OCI-LY1 (cell line): ENCODE measurements at regions not wholly inside any gene's neighbourhood (a gene's known extent, or its start where the extent isn't known, plus 50 kb on each side); places are given as distances from the start of the nearest gene placed in this dataset.

ENCODE experiments used
- H2AFZ ChIP-seq: fragments of 200-600 bp; sonication (generic), shearing (Covaris generic); 2 replicates; pipeline ENCODE4 v1.6.0; 2014; ENCODE audit warnings: antibody characterized with exemption, mild to moderate bottlenecking, low read length
- H3F3A ChIP-seq: fragments of 200-600 bp; sonication (generic), shearing (Covaris generic); 2 replicates; pipeline ENCODE4 v1.6.0; 2014; ENCODE audit warnings: mild to moderate bottlenecking, antibody characterized with exemption, low read length, moderate library complexity; ENCODE audit not compliant: insufficient read depth
- H3K27ac ChIP-seq: fragments of 200-600 bp; sonication (generic); 2 replicates; pipeline ENCODE4 v1.5.1; 2014; ENCODE audit warnings: low read length, mixed run types, mild to moderate bottlenecking, low read depth; ENCODE audit not compliant: poor library complexity, severe bottlenecking
- H3K27me3 ChIP-seq: fragments of 200-600 bp; sonication (generic); 2 replicates; pipeline ENCODE4 v1.6.0; 2014; ENCODE audit warnings: antibody characterized with exemption, mild to moderate bottlenecking, low read length, moderate library complexity; ENCODE audit not compliant: insufficient read depth
- H3K36me3 ChIP-seq: fragments of 200-600 bp; sonication (generic); 2 replicates; pipeline ENCODE4 v1.6.1; 2014; ENCODE audit warnings: mild to moderate bottlenecking, antibody characterized with exemption, low read length, moderate library complexity, mixed read lengths; ENCODE audit not compliant: insufficient read depth
- H3K4me1 ChIP-seq: fragments of 200-600 bp; sonication (generic); 2 replicates; pipeline ENCODE4 v1.5.1; 2014; ENCODE audit warnings: mild to moderate bottlenecking, low read length, moderate library complexity; ENCODE audit not compliant: insufficient read depth, severe bottlenecking
- H3K4me2 ChIP-seq: fragments of 200-600 bp; sonication (generic), shearing (Covaris generic); 2 replicates; pipeline ENCODE4 v1.6.1; 2014; ENCODE audit warnings: low read length
- H3K4me3 ChIP-seq: fragments of 200-600 bp; sonication (generic); 2 replicates; pipeline ENCODE4 v1.5.1; 2014; ENCODE audit warnings: low read length, low read depth, mild to moderate bottlenecking, mixed read lengths; ENCODE audit not compliant: poor library complexity, severe bottlenecking
- H3K79me2 ChIP-seq: fragments of 200-600 bp; shearing (Covaris generic); 2 replicates; pipeline ENCODE4 v1.6.1; 2016; ENCODE audit warnings: mixed run types, low read length, mixed read lengths; ENCODE audit not compliant: insufficient read depth
- H3K9ac ChIP-seq: fragments of 200-600 bp; sonication (generic), shearing (Covaris generic); 2 replicates; pipeline ENCODE4 v1.6.1; 2014; ENCODE audit warnings: mild to moderate bottlenecking, low read length, mixed read lengths
- H3K9me2 ChIP-seq: fragments of 200-600 bp; sonication (generic), shearing (Covaris generic); 2 replicates; pipeline ENCODE4 v1.6.1; 2014; ENCODE audit warnings: low read depth, mild to moderate bottlenecking, low read length, mixed read lengths
- H3K9me3 ChIP-seq: fragments of 200-600 bp; shearing (Covaris generic); 2 replicates; pipeline ENCODE4 v1.6.1; 2014; ENCODE audit warnings: low read length, mixed read lengths
- H4K20me1 ChIP-seq: fragments of 200-600 bp; sonication (generic), shearing (Covaris generic); 2 replicates; pipeline ENCODE4 v1.6.0; 2016; ENCODE audit warnings: mild to moderate bottlenecking, low read length; ENCODE audit not compliant: insufficient read depth
- CTCF ChIP-seq: fragments of 200-600 bp; sonication (generic), shearing (Covaris generic); IDR thresholded peaks from 2 replicates; pipeline ENCODE4 v1.5.1; 2017; ENCODE audit warnings: mild to moderate bottlenecking, antibody characterized with exemption, low read length, moderate library complexity, mixed read lengths
- EZH2 ChIP-seq: fragments of 200-600 bp; sonication (generic), shearing (Covaris generic); IDR thresholded peaks from 2 replicates; pipeline ENCODE4 v1.8.0; 2017; ENCODE audit warnings: borderline replicate concordance, mixed run types, mild to moderate bottlenecking, antibody characterized with exemption, low read length, moderate library complexity, mixed read lengths

DNA sequence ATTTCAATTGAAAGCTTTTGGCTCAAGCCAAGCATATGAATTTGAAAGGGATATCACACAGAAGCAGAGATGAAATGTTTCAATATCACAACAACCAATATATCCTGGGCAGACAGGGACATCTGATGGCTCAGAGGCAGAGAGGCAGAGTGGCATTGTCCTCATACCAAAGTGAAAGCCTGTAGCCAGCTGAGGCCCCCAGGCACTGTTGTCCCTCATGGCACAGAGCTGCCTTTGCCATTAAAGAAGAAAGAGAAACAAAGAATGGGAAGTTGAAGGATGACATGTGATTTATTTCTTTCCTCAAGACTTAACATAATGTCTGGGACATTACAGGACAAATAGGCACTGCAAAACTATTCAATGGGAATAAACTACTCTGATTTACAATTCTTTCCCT lies 504.3 kb upstream of the PCDH15 start:
- Histone ChIP-seq H3K4me3 (no peak overlapping the region), H3K36me3 (no peaks in the 10 kb centered on the region), H3K9ac (no peak overlapping the region), H3K27me3 (no peaks in the 10 kb centered on the region), H3K9me2 (no peaks in the 10 kb centered on the region), H3K4me1 (no peaks in the 10 kb centered on the region), H4K20me1 (no peaks in the 10 kb centered on the region), H3K4me2 (no peak overlapping the region), H3F3A (no peaks in the 10 kb centered on the region), H3K9me3 (no peaks in the 10 kb centered on the region), H2AFZ (no peak overlapping the region), H3K27ac (no peak overlapping the region), H3K79me2 (no peaks in the 10 kb centered on the region)
- no peak for TF ChIP-seq EZH2
- TF ChIP-seq CTCF: no peak

DNA sequence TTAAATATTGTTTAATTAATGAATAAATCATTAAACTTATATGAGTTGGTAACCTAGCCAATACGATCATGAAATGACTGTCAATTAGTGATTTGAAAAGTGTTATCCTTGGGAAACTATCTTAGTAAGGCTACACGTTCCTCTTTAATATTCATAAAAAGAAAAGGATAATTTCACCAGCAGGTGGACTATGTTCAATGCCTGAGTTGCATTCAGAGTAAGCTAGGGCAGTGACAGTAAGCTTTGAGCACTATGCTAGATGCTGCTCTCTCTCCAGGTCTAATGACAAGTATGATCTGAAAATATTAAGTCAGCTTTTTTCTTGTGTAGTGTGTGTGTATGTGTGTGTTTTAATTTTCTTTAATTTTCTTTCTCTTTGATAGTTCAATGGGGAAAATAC lies 486.3 kb upstream of the PCDH15 start:
- H3K9ac ChIP-seq: no peak overlapping the region
- no peak overlapping the region for H3K4me3 ChIP-seq
- H3K4me1 ChIP-seq: no peaks in the 10 kb centered on the region
- H3K9me2 ChIP-seq: no peaks in the 10 kb centered on the region
- no peaks in the 10 kb centered on the region for H3F3A ChIP-seq
- no peaks in the 10 kb centered on the region for H3K27me3 ChIP-seq
- no peak overlapping the region for H3K27ac ChIP-seq
- TF ChIP-seq CTCF (no peak), EZH2 (no peak)
- no peak overlapping the region for H3K4me2 ChIP-seq
- no peaks in the 10 kb centered on the region for H3K9me3 ChIP-seq
- no peaks in the 10 kb centered on the region for H4K20me1 ChIP-seq
- no peaks in the 10 kb centered on the region for H3K79me2 ChIP-seq
- no peaks in the 10 kb centered on the region for H3K36me3 ChIP-seq
- H2AFZ ChIP-seq: no peak overlapping the region

- Histone ChIP-seq H3K4me1 (no peaks in the 10 kb centered on the region), H3K4me2 (no peak overlapping the region), H3K36me3 (no peaks in the 10 kb centered on the region), H3K9me3 (no peaks in the 10 kb centered on the region), H4K20me1 (no peaks in the 10 kb centered on the region), H3K79me2 (no peaks in the 10 kb centered on the region), H3K4me3 (no peak overlapping the region), H3K9me2 (no peaks in the 10 kb centered on the region), H3K27me3 (no peaks in the 10 kb centered on the region), H3K9ac (no peak overlapping the region), H3F3A (no peaks in the 10 kb centered on the region), H2AFZ (no peak overlapping the region), H3K27ac (no peak overlapping the region)
- TF ChIP-seq CTCF (no peak), EZH2 (no peak)
Measured at GRCh38 chr10:55283031-55283430, 482.0 kb upstream of the PCDH15 start.
